SK-N-SH (cell line): ENCODE measurements at regions not wholly inside any gene's neighbourhood (a gene's known extent, or its start where the extent isn't known, plus 50 kb on each side); places are given as distances from the start of the nearest gene placed in this dataset.

Experiments
- CTCF ChIA-PET: fragments of 300-600, 350-600 bp; formaldehyde crosslinking; extraction: SDS; loops from one replicate; lab custom pipeline; 2021; lab: Yijun Ruan, JAX
- POLR2A ChIA-PET: fragments of 350-600 bp; sonication (Branson Sonifier 250); formaldehyde crosslinking; extraction: SDS; loops from one replicate; lab custom pipeline; 2020; ENCODE audit warnings: antibody characterized with exemption, inconsistent platforms; lab: Yijun Ruan, JAX
- DNase-seq: peaks from one replicate; pipeline ENCODE4 v3.0.0; 2012
- H2AFZ ChIP-seq: fragments of 200-600 bp; sonication (generic); 2 replicates; pipeline ENCODE4 v1.8.1; 2016; ENCODE audit warnings: antibody characterized with exemption, mild to moderate bottlenecking, low read depth
- H3F3A ChIP-seq: fragments of 200-600 bp; sonication (generic); replicated peaks from 2 replicates; pipeline ENCODE3; 2016; ENCODE audit warnings: antibody characterized with exemption, mild to moderate bottlenecking; ENCODE audit not compliant: insufficient read depth
- H3K27ac ChIP-seq, 2 experiments: fragments of 200-500 bp in 1 of 2; fragments of 200-600 bp in 1 of 2; sonication (Bioruptor generic) in 1 of 2; sonication (generic), shearing (Covaris generic) in 1 of 2; 2 replicates each; pipeline versions ENCODE4 v1.5.1 to v1.6.1; 2014 to 2016; ENCODE audit warnings: low read depth in 2 of 2, inconsistent platforms in 1 of 2, low read length in 1 of 2, mild to moderate bottlenecking in 1 of 2, mixed read lengths in 1 of 2
- H3K27me3 ChIP-seq: fragments of 200-600 bp; sonication (generic), shearing (Covaris generic); 2 replicates; pipeline ENCODE4 v1.6.1; 2016; ENCODE audit warnings: mixed run types; ENCODE audit not compliant: insufficient read depth
- H3K36me3 ChIP-seq, 2 experiments: fragments of 200-500 bp in 1 of 2; fragments of 200-600 bp in 1 of 2; sonication (Bioruptor generic) in 1 of 2; sonication (generic) in 1 of 2; replicated peaks in 1 of 2; 2 replicates each; pipeline versions ENCODE3 to v1.5.1; 2014 to 2016; ENCODE audit warnings: low read length in 1 of 2, mild to moderate bottlenecking in 1 of 2; ENCODE audit not compliant: insufficient read depth in 2 of 2, control insufficient read depth in 1 of 2
- H3K4me1 ChIP-seq, 2 experiments: fragments of 200-500 bp in 1 of 2; fragments of 200-600 bp in 1 of 2; sonication (Bioruptor generic) in 1 of 2; sonication (generic), shearing (Covaris generic) in 1 of 2; 2 replicates each; pipeline versions ENCODE4 v1.5.1 to v1.6.1; 2014 to 2016; ENCODE audit warnings: low read depth in 1 of 2, low read length in 1 of 2, mixed run types in 1 of 2; ENCODE audit not compliant: insufficient read depth in 2 of 2, control insufficient read depth in 1 of 2
- H3K4me2 ChIP-seq: fragments of 200-600 bp; sonication (generic), shearing (Covaris generic); 2 replicates; pipeline ENCODE4 v1.6.1; 2017; ENCODE audit warnings: mixed run types
- H3K4me3 ChIP-seq, 2 experiments: fragments of 200-500 bp in 1 of 2; fragments of 200-600 bp in 1 of 2; sonication (Bioruptor generic) in 1 of 2; sonication (generic), shearing (Covaris generic) in 1 of 2; 2 replicates each; pipeline versions ENCODE4 v1.5.1 to v1.8.1; 2014 to 2016; ENCODE audit warnings: low read depth in 2 of 2, inconsistent platforms in 1 of 2, low read length in 1 of 2, mild to moderate bottlenecking in 1 of 2, mixed read lengths in 1 of 2, moderate library complexity in 1 of 2
- H3K79me2 ChIP-seq: fragments of 200-600 bp; sonication (generic); 2 replicates; pipeline ENCODE4 v1.8.1; 2017; ENCODE audit warnings: mild to moderate bottlenecking; ENCODE audit not compliant: insufficient read depth
- H3K9ac ChIP-seq: fragments of 200-600 bp; sonication (generic); 2 replicates; pipeline ENCODE4 v1.6.1; 2017; ENCODE audit warnings: mixed run types
- H3K9me2 ChIP-seq: fragments of 200-600 bp; sonication (generic); 2 replicates; pipeline ENCODE4 v1.6.1; 2017; ENCODE audit warnings: mixed run types
- H3K9me3 ChIP-seq: fragments of 200-600 bp; sonication (generic); 2 replicates; pipeline ENCODE4 v1.6.1; 2017; ENCODE audit warnings: mixed run types, mild to moderate bottlenecking, moderate library complexity
- H4K20me1 ChIP-seq: fragments of 200-600 bp; sonication (generic); 2 replicates; pipeline ENCODE4 v1.6.1; 2017; ENCODE audit warnings: mild to moderate bottlenecking, mixed run types; ENCODE audit not compliant: insufficient read depth
- FOSL2 ChIP-seq: IDR thresholded peaks from 2 replicates; pipeline ENCODE4 v1.4.0; 2012; ENCODE audit warnings: low read depth, mild to moderate bottlenecking, moderate library complexity, borderline replicate concordance
- FOXM1 ChIP-seq: IDR thresholded peaks from 2 replicates; pipeline ENCODE4 v1.4.0; 2012; ENCODE audit warnings: low read depth, mild to moderate bottlenecking
- GABPA ChIP-seq: IDR thresholded peaks from 2 replicates; pipeline ENCODE4 v1.4.0; 2012; ENCODE audit warnings: low read depth, mild to moderate bottlenecking
- IRF3 ChIP-seq: fragments of 150-350 bp; IDR thresholded peaks from 2 replicates; pipeline ENCODE4 v1.6.1; 2016; ENCODE audit warnings: mild to moderate bottlenecking, low read depth, low read length
- MAX ChIP-seq: IDR thresholded peaks from 2 replicates; pipeline ENCODE4 v1.4.0; 2012; ENCODE audit warnings: low read depth
- PBX3 ChIP-seq: IDR thresholded peaks from 2 replicates; pipeline ENCODE4; 2012
- RAD21 ChIP-seq: IDR thresholded peaks from 2 replicates; pipeline ENCODE4 v1.6.1; 2012; ENCODE audit warnings: mild to moderate bottlenecking, low read length
- REST ChIP-seq: IDR thresholded peaks from 2 replicates; pipeline ENCODE4 v1.6.1; 2012; ENCODE audit warnings: mild to moderate bottlenecking, low read depth, low read length, moderate library complexity
- RXRA ChIP-seq: IDR thresholded peaks from 2 replicates; pipeline ENCODE4 v1.4.0; 2012; ENCODE audit warnings: low read depth, mild to moderate bottlenecking, borderline replicate concordance
- TAF1 ChIP-seq: IDR thresholded peaks from 2 replicates; pipeline ENCODE4 v1.6.1; 2012; ENCODE audit warnings: low read depth, mild to moderate bottlenecking, low read length, moderate library complexity, borderline replicate concordance
- TCF12 ChIP-seq: IDR thresholded peaks from 2 replicates; pipeline ENCODE4 v1.4.0; 2012
- WGBS: methylation state at CpG from one replicate; pipeline ENCODE4 v1.1.6; 2017; ENCODE audit warnings: low lambda C conversion rate; 5-methylcytosine and 5-hydroxymethylcytosine counted together

- H3K79me2 ChIP-seq = no peaks in the 10 kb centered on the region
- H3K4me2 ChIP-seq = no peak overlapping the region
- H3K9me3 ChIP-seq = no peaks in the 10 kb centered on the region
- TF ChIP-seq TCF12 (no peak), RAD21 (no peak), PBX3 (no peak), GABPA (no peak), IRF3 (no peak), FOSL2 (no peak), REST (no peak), RXRA (no peak), MAX (no peak), TAF1 (no peak), FOXM1 (no peak)
- H3F3A ChIP-seq = no peaks in the 10 kb centered on the region
- no peaks in the 10 kb centered on the region for H3K27me3 ChIP-seq
- DNase-seq = no peak
- ChIA-PET CTCF (interaction anchor here (1.7 to 3.7 kb wide), 2 partner anchors 65 to 969 kb away, joined by 4 to 11 read pairs; no protein-coding TSS in a partner anchor), POLR2A (no interaction called here)
- H3K36me3 ChIP-seq = no peaks in the 10 kb centered on the region
- H3K9me2 ChIP-seq = no peaks in the 10 kb centered on the region
- no peak overlapping the region for H2AFZ ChIP-seq
- H4K20me1 ChIP-seq = no peaks in the 10 kb centered on the region
- H3K27ac ChIP-seq = no peak overlapping the region
- H3K4me3 ChIP-seq = no peak overlapping the region
- H3K9ac ChIP-seq = no peak overlapping the region
- H3K4me1 ChIP-seq = no peaks in the 10 kb centered on the region; a peak in 1 of 4 replicates
- WGBS = 25% methylated on average over 3 of the region's 3 CpGs
Observed at GRCh38 chr6:163958646-163959045, 544.1 kb downstream of the QKI start.
